ENCODE measurements at regions not wholly inside any gene's neighbourhood (a gene's known extent, or its start where the extent isn't known, plus 50 kb on each side); places are given as distances from the start of the nearest gene placed in this dataset.

DNA sequence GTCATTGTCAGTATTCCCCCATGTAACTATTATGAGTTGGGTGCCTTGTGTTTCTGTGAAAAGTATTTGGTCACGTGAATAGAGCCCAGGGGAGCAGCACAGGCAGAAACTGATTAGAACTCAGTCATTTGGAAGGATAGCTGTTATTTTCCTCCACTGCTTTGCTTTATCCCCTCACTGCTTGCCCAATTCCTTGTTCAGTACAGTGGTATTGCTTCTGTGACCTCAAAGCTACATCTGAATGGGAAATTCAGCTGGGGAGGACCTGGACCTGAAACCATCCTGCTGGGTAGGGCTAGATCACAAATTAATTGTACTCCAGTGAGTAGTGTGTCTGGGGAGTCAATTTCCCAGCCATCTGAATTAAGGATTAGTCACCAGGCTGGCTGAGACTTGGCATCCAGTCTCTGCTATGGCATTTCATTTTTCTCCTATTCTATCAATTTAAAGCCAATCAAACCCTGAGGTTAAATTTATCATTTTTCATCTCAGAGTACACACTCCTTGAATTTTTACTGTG is 1231.6 kb upstream of the GYPC start:
- Histone ChIP-seq H3K9me3 (ENCODE audit: insufficient read depth, low read depth, low read length) (no peaks in the 10 kb centered on the region), H3K4me3 (ENCODE audit: low read length) (no peak overlapping the region), H3K36me3 (ENCODE audit: insufficient read depth, low read length) (no peaks in the 10 kb centered on the region), H3K4me1 (ENCODE audit: insufficient read depth, low read length) (no peaks in the 10 kb centered on the region), H3K9ac (ENCODE audit: low read depth, low read length) (no peak overlapping the region), H3K27me3 (ENCODE audit: insufficient read depth, low read length) (no peaks in the 10 kb centered on the region), H3K27ac (ENCODE audit: low read depth, low read length) (no peak overlapping the region)
- 91% methylated on average over 1 of the region's 1 CpG for WGBS

DNA sequence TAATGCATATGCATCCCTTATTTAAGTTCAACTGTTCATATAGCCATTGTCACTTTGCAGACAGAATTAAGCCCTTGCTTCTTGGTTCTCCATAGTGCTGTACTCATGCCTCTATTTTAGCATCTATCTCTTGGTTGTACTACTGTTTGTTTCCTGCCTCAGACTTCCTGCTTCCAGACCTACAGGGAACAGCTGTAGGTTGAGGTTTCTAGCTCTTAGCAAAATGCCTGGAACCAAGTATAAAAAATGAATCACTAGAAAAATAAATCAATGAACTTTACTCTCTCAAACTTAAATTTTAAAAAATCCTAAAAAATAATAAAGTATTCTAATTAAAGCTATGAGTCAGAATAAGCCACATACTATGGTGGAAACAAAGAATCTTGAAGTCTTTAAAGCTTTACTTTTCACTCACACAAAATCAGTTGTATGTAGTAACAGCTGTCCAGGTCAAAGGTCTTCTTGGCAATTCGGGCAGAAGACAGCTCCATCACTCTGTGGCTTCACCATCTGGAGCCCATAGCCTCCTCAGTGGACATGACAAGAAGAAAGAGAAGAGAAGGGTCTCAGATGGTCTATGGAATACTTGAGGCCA is 1228.1 kb upstream of the GYPC start:
- 88% methylated on average over 1 of the region's 1 CpG for WGBS
- no peaks in the 10 kb centered on the region for H3K27me3 ChIP-seq (ENCODE audit: insufficient read depth, low read length)

GRCh38 chr2:125444106-125444505 is 1211.9 kb upstream of the GYPC start:
- no peaks in the 10 kb centered on the region for H3K9me3 ChIP-seq (ENCODE audit: insufficient read depth, low read depth, low read length)
- no peaks in the 10 kb centered on the region for H3K27me3 ChIP-seq (ENCODE audit: insufficient read depth, low read length)
- no peak overlapping the region for H3K9ac ChIP-seq (ENCODE audit: low read depth, low read length)
- no peak overlapping the region for H3K4me3 ChIP-seq (ENCODE audit: low read length)
- WGBS: 99% methylated on average over 5 of the region's 5 CpGs
- no peaks in the 10 kb centered on the region for H3K36me3 ChIP-seq (ENCODE audit: insufficient read depth, low read length)
- H3K27ac ChIP-seq (ENCODE audit: low read depth, low read length): no peak overlapping the region
- H3K4me1 ChIP-seq (ENCODE audit: insufficient read depth, low read length): no peaks in the 10 kb centered on the region

More for the DNA sequence above, 1228.1 kb upstream of the GYPC start:
- H3K4me3 ChIP-seq (ENCODE audit: low read length): no peak overlapping the region
- H3K9me3 ChIP-seq (ENCODE audit: insufficient read depth, low read depth, low read length): no peaks in the 10 kb centered on the region
- H3K4me1 ChIP-seq (ENCODE audit: insufficient read depth, low read length): no peaks in the 10 kb centered on the region
- no peak overlapping the region for H3K27ac ChIP-seq (ENCODE audit: low read depth, low read length)
- no peaks in the 10 kb centered on the region for H3K36me3 ChIP-seq (ENCODE audit: insufficient read depth, low read length)
- no peak overlapping the region for H3K9ac ChIP-seq (ENCODE audit: low read depth, low read length)

- Histone ChIP-seq H3K36me3 (ENCODE audit: insufficient read depth, low read length) (no peaks in the 10 kb centered on the region), H3K27ac (ENCODE audit: low read depth, low read length) (no peak overlapping the region), H3K4me1 (ENCODE audit: insufficient read depth, low read length) (no peaks in the 10 kb centered on the region), H3K9ac (ENCODE audit: low read depth, low read length) (no peak overlapping the region), H3K9me3 (ENCODE audit: insufficient read depth, low read depth, low read length) (no peaks in the 10 kb centered on the region), H3K4me3 (ENCODE audit: low read length) (no peak overlapping the region), H3K27me3 (ENCODE audit: insufficient read depth, low read length) (no peaks in the 10 kb centered on the region)
These were observed 1210.5 kb upstream of the GYPC start for GRCh38 chr2:125445495-125445894.

- 100% methylated on average over 3 of the region's 4 CpGs for WGBS
- no peak overlapping the region for H3K9ac ChIP-seq (ENCODE audit: low read depth, low read length)
- H3K36me3 ChIP-seq (ENCODE audit: insufficient read depth, low read length): no peaks in the 10 kb centered on the region
- H3K27ac ChIP-seq (ENCODE audit: low read depth, low read length): no peak overlapping the region
- no peaks in the 10 kb centered on the region for H3K27me3 ChIP-seq (ENCODE audit: insufficient read depth, low read length)
- no peak overlapping the region for H3K4me3 ChIP-seq (ENCODE audit: low read length)
- no peaks in the 10 kb centered on the region for H3K4me1 ChIP-seq (ENCODE audit: insufficient read depth, low read length)
- H3K9me3 ChIP-seq (ENCODE audit: insufficient read depth, low read depth, low read length): peaks cover 5% of the 10 kb centered on the region; the same call in 1 of the 2 replicates
These were observed 1205.9 kb upstream of the GYPC start for GRCh38 chr2:125450092-125450491.

DNA sequence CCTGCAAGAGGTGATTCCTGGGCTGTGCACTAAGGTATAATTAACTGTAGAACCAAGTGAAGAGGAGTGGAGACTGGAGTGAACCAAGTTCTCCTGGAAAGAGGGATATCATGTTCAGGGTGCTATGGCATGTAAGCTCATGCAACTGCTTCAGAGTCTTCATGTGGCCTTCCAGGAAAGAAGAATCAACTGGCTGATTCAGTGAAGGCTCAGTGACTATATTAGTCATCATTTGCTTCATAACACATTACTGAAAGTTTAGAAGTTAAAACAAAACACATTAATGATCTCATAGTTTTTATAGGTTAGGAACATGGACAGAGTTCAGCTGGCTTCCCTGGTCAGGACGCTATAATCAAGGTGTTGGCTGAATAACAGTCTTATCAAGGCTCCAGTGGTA is 1200.8 kb upstream of the GYPC start:
- H3K27ac ChIP-seq (ENCODE audit: low read depth, low read length): no peak overlapping the region
- no peak overlapping the region for H3K9ac ChIP-seq (ENCODE audit: low read depth, low read length)
- no peaks in the 10 kb centered on the region for H3K27me3 ChIP-seq (ENCODE audit: insufficient read depth, low read length)
- peaks cover 5% of the 10 kb centered on the region; the same call in 1 of the 2 replicates for H3K9me3 ChIP-seq (ENCODE audit: insufficient read depth, low read depth, low read length)
- no peaks in the 10 kb centered on the region for H3K4me1 ChIP-seq (ENCODE audit: insufficient read depth, low read length)
- WGBS: 97% methylated on average over 1 of the region's 1 CpG
- no peak overlapping the region for H3K4me3 ChIP-seq (ENCODE audit: low read length)
- H3K36me3 ChIP-seq (ENCODE audit: insufficient read depth, low read length): no peaks in the 10 kb centered on the region

- 95% methylated on average over 3 of the region's 3 CpGs for WGBS
- H3K36me3 ChIP-seq (ENCODE audit: insufficient read depth, low read length): no peaks in the 10 kb centered on the region
- H3K9me3 ChIP-seq (ENCODE audit: insufficient read depth, low read depth, low read length): no peaks in the 10 kb centered on the region
- H3K4me3 ChIP-seq (ENCODE audit: low read length): no peak overlapping the region
- H3K27ac ChIP-seq (ENCODE audit: low read depth, low read length): no peak overlapping the region
- H3K27me3 ChIP-seq (ENCODE audit: insufficient read depth, low read length): no peaks in the 10 kb centered on the region
- no peak overlapping the region for H3K9ac ChIP-seq (ENCODE audit: low read depth, low read length)
- no peaks in the 10 kb centered on the region for H3K4me1 ChIP-seq (ENCODE audit: insufficient read depth, low read length)
These were observed 1199.1 kb upstream of the GYPC start for GRCh38 chr2:125456693-125457363.

- H3K27ac ChIP-seq (ENCODE audit: low read depth, low read length): no peak overlapping the region
- H3K9ac ChIP-seq (ENCODE audit: low read depth, low read length): no peak overlapping the region
- no peaks in the 10 kb centered on the region for H3K9me3 ChIP-seq (ENCODE audit: insufficient read depth, low read depth, low read length)
- H3K36me3 ChIP-seq (ENCODE audit: insufficient read depth, low read length): no peaks in the 10 kb centered on the region
- no peak overlapping the region for H3K4me3 ChIP-seq (ENCODE audit: low read length)
- no peaks in the 10 kb centered on the region for H3K27me3 ChIP-seq (ENCODE audit: insufficient read depth, low read length)
- no peaks in the 10 kb centered on the region for H3K4me1 ChIP-seq (ENCODE audit: insufficient read depth, low read length)
- 83% methylated on average over 12 of the region's 12 CpGs for WGBS
These were observed 1184.0 kb upstream of the GYPC start for GRCh38 chr2:125471963-125472362.

DNA sequence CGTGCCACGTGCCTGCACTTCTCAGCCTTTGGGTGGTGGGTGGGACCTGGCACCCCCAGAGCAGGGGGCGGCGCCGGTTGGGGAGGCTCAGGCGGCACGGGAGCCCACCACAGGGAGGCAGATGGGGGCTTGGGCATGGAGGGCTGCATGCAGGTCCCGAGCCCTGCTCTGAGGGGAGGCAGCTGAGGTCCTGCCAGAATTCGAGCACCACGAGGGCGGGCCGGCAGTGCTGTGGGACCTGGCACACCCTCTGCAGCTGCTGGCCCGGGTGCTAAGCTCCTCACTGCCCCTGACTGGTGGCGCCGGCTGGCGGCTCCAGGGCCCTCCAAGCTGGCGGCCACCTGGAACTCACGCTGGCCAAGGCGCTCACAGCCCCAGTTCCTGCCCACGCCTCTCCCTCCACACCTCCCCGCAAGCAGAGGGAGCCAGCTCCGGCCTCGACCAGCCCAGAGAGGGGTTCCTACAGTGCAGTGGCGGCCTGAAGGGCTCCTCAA is 1176.8 kb upstream of the GYPC start:
- 91% methylated on average over 24 of the region's 24 CpGs for WGBS
- Histone ChIP-seq H3K9ac (ENCODE audit: low read depth, low read length) (no peak overlapping the region), H3K4me1 (ENCODE audit: insufficient read depth, low read length) (no peaks in the 10 kb centered on the region), H3K4me3 (ENCODE audit: low read length) (no peak overlapping the region), H3K27me3 (ENCODE audit: insufficient read depth, low read length) (no peaks in the 10 kb centered on the region), H3K27ac (ENCODE audit: low read depth, low read length) (no peak overlapping the region), H3K9me3 (ENCODE audit: insufficient read depth, low read depth, low read length) (peaks cover 6% of the 10 kb centered on the region; the same call in 1 of the 2 replicates), H3K36me3 (ENCODE audit: insufficient read depth, low read length) (no peaks in the 10 kb centered on the region)

GRCh38 chr2:125490308-125490707 is 1165.7 kb upstream of the GYPC start:
- no peaks in the 10 kb centered on the region for H3K36me3 ChIP-seq (ENCODE audit: insufficient read depth, low read length)
- no peak overlapping the region for H3K4me3 ChIP-seq (ENCODE audit: low read length)
- H3K9ac ChIP-seq (ENCODE audit: low read depth, low read length): no peak overlapping the region
- 93% methylated on average over 3 of the region's 4 CpGs for WGBS
- no peak overlapping the region for H3K27ac ChIP-seq (ENCODE audit: low read depth, low read length)
- no peaks in the 10 kb centered on the region for H3K4me1 ChIP-seq (ENCODE audit: insufficient read depth, low read length)
- H3K27me3 ChIP-seq (ENCODE audit: insufficient read depth, low read length): no peaks in the 10 kb centered on the region
- H3K9me3 ChIP-seq (ENCODE audit: insufficient read depth, low read depth, low read length): no peaks in the 10 kb centered on the region

- Histone ChIP-seq H3K9ac (ENCODE audit: low read depth, low read length) (no peak overlapping the region), H3K36me3 (ENCODE audit: insufficient read depth, low read length) (no peaks in the 10 kb centered on the region), H3K27ac (ENCODE audit: low read depth, low read length) (no peak overlapping the region), H3K9me3 (ENCODE audit: insufficient read depth, low read depth, low read length) (no peaks in the 10 kb centered on the region), H3K4me1 (ENCODE audit: insufficient read depth, low read length) (no peaks in the 10 kb centered on the region), H3K27me3 (ENCODE audit: insufficient read depth, low read length) (no peaks in the 10 kb centered on the region), H3K4me3 (ENCODE audit: low read length) (no peak overlapping the region)
- 87% methylated on average over 2 of the region's 3 CpGs for WGBS
These were observed 1164.3 kb upstream of the GYPC start for GRCh38 chr2:125491663-125492062.
